Erythroblast (primary cell): ENCODE measurements at regions not wholly inside any gene's neighbourhood (a gene's known extent, or its start where the extent isn't known, plus 50 kb on each side); places are given as distances from the start of the nearest gene placed in this dataset.

Experiments
- GATA1 ChIP-seq: IDR thresholded peaks from 2 replicates; pipeline ENCODE4 v1.6.1; 2011; ENCODE audit warnings: low read depth, mild to moderate bottlenecking, control low read depth, low read length, moderate library complexity
- POLR2A ChIP-seq: IDR thresholded peaks from 2 replicates; pipeline ENCODE4 v1.6.1; 2011; ENCODE audit warnings: mild to moderate bottlenecking, low read length

- TF ChIP-seq POLR2A (no peak), GATA1 (no peak)
Measured at GRCh38 chr2:14385043-14385442, 247.5 kb upstream of the LRATD1 start.
